ENCODE measurements at regions not wholly inside any gene's neighbourhood (a gene's known extent, or its start where the extent isn't known, plus 50 kb on each side); places are given as distances from the start of the nearest gene placed in this dataset.

GRCh38 chr20:58148891-58149290 is 79.6 kb downstream of the ANKRD60 start:
- H3K36me3 ChIP-seq (replicated peaks in 1 of 2), result no peaks in the 10 kb centered on the region
- WGBS, 4 donors, result 56 to 68% (median 63%) methylated on average over 8 of the region's 8 CpGs
- TF ChIP-seq POLR2A (IDR thresholded peaks at IDR 0.05) (no peak), CTCF (IDR thresholded peaks at IDR 0.05) (no peak)
- intact Hi-C loops (cut with DNase I), result no loop called here
- no peak for DNase-seq
- H3K27ac ChIP-seq, result no peak overlapping the region
- H3K9me3 ChIP-seq (replicated peaks in 1 of 3), result no peaks in the 10 kb centered on the region
- no peak overlapping the region for H3K4me3 ChIP-seq
- H3K27me3 ChIP-seq, result peaks cover 20% of the 10 kb centered on the region
- H3K4me1 ChIP-seq (replicated peaks in 1 of 2), result no peaks in the 10 kb centered on the region

GRCh38 chr20:58147628-58148370 is 80.7 kb downstream of the ANKRD60 start:
- DNase-seq, result no peak
- TF ChIP-seq POLR2A (IDR thresholded peaks at IDR 0.05) (no peak), CTCF (IDR thresholded peaks at IDR 0.05) (no peak)
- H3K27me3 ChIP-seq, result peaks cover 20% of the 10 kb centered on the region
- 73 to 86% (median 76%) methylated on average over 8 to 10 of the region's 10 CpGs for WGBS, 4 donors
- H3K27ac ChIP-seq, result no peak overlapping the region
- no peaks in the 10 kb centered on the region for H3K4me1 ChIP-seq (replicated peaks in 1 of 2)
- H3K9me3 ChIP-seq (replicated peaks in 1 of 3), result no peaks in the 10 kb centered on the region
- H3K36me3 ChIP-seq (replicated peaks in 1 of 2), result no peaks in the 10 kb centered on the region
- H3K4me3 ChIP-seq, result no peak overlapping the region
- intact Hi-C loops (cut with DNase I), result no loop called here

- no peak for DNase-seq
- peaks cover 20% of the 10 kb centered on the region for H3K27me3 ChIP-seq
- no peak overlapping the region for H3K27ac ChIP-seq
- no peaks in the 10 kb centered on the region for H3K4me1 ChIP-seq (replicated peaks in 1 of 2)
- intact Hi-C loops (cut with DNase I), result no loop called here
- TF ChIP-seq POLR2A (IDR thresholded peaks at IDR 0.05) (no peak), CTCF (IDR thresholded peaks at IDR 0.05) (no peak)
- H3K9me3 ChIP-seq (replicated peaks in 1 of 3), result no peaks in the 10 kb centered on the region
- WGBS, 4 donors, result 73 to 83% (median 78%) methylated on average over 11 of the region's 11 CpGs
- no peak overlapping the region for H3K4me3 ChIP-seq
- no peaks in the 10 kb centered on the region for H3K36me3 ChIP-seq (replicated peaks in 1 of 2)
These were observed 81.7 kb downstream of the ANKRD60 start for GRCh38 chr20:58146746-58147140.

GRCh38 chr20:58146081-58146745 is 82.2 kb downstream of the ANKRD60 start:
- intact Hi-C loops (cut with DNase I), result no loop called here
- peaks cover 18% of the 10 kb centered on the region for H3K27me3 ChIP-seq
- no peaks in the 10 kb centered on the region for H3K36me3 ChIP-seq (replicated peaks in 1 of 2)
- no peak for DNase-seq
- no peak overlapping the region for H3K4me3 ChIP-seq
- H3K27ac ChIP-seq, result no peak overlapping the region
- H3K9me3 ChIP-seq (replicated peaks in 1 of 3), result no peaks in the 10 kb centered on the region
- 51 to 64% (median 58%) methylated on average over 8 of the region's 8 CpGs for WGBS, 4 donors
- H3K4me1 ChIP-seq (replicated peaks in 1 of 2), result no peaks in the 10 kb centered on the region
- no peak for TF ChIP-seq CTCF (IDR thresholded peaks at IDR 0.05)
- no peak for TF ChIP-seq POLR2A (IDR thresholded peaks at IDR 0.05)
